HFF-Myc (cell line): ENCODE measurements at regions not wholly inside any gene's neighbourhood (a gene's known extent, or its start where the extent isn't known, plus 50 kb on each side); places are given as distances from the start of the nearest gene placed in this dataset.

Experiments used
- DNase-seq: peaks from one replicate; pipeline ENCODE4 v3.0.0-alpha.2; 2011; ENCODE audit warnings: low read depth; ENCODE audit errors: extremely low read depth
- H3K4me3 ChIP-seq: replicated peaks from 2 replicates; pipeline ENCODE4 v1.5.1; 2011; ENCODE audit warnings: low read depth, mild to moderate bottlenecking, control low read depth, low read length
- TF ChIP-seq, protein P1 (sequence below): IDR thresholded peaks from 2 replicates; pipeline ENCODE4 v1.5.1; 2012; ENCODE audit warnings: mild to moderate bottlenecking, low read depth, low read length, control low read depth; ENCODE audit errors: missing control alignments

DNA sequence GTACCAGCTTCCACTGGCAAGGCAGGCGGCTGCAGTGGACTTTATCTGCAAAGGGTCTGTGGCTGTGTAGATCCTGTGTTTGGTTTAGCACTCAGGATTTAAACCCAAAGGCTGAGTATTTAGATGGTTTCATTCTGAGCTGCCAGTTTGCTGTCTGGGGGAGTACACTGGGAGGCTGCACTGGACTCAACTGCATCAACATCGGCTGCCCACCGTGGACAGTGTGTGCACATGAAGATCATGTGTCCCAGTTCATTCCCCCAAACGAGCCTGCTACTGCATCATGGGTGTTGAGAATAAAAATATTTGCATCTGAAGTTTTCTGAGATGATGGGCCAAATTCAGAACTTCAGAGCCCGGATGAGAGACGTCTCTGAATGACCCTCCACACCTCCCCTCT is 328.6 kb upstream of the SHH start:
- no peak overlapping the region for H3K4me3 ChIP-seq
- TF ChIP-seq, protein P1, sequence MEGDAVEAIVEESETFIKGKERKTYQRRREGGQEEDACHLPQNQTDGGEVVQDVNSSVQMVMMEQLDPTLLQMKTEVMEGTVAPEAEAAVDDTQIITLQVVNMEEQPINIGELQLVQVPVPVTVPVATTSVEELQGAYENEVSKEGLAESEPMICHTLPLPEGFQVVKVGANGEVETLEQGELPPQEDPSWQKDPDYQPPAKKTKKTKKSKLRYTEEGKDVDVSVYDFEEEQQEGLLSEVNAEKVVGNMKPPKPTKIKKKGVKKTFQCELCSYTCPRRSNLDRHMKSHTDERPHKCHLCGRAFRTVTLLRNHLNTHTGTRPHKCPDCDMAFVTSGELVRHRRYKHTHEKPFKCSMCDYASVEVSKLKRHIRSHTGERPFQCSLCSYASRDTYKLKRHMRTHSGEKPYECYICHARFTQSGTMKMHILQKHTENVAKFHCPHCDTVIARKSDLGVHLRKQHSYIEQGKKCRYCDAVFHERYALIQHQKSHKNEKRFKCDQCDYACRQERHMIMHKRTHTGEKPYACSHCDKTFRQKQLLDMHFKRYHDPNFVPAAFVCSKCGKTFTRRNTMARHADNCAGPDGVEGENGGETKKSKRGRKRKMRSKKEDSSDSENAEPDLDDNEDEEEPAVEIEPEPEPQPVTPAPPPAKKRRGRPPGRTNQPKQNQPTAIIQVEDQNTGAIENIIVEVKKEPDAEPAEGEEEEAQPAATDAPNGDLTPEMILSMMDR, result no peak
- no peak for DNase-seq

DNA sequence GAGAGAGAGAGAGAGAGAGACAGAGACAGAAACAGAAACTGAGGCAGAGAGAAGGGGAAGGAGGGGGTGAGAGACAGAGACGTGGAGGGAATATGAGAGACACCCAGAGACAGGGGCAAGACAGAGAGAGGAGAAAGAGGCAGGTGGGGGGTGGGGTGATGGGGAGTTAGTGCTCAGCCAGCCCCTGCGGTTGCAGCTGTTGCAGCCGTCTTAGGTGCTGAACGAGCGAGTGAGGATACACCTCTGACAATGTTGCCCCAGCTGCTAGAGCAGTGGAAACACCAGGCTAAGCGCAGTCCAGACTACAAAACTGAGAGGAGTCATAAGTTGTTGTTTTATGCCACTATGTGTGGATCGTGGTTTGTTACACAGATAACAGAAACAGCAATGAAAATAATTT is 328.2 kb upstream of the SHH start:
- TF ChIP-seq, protein P1, result no peak
- no peak overlapping the region for H3K4me3 ChIP-seq
- DNase-seq, result no peak

DNA sequence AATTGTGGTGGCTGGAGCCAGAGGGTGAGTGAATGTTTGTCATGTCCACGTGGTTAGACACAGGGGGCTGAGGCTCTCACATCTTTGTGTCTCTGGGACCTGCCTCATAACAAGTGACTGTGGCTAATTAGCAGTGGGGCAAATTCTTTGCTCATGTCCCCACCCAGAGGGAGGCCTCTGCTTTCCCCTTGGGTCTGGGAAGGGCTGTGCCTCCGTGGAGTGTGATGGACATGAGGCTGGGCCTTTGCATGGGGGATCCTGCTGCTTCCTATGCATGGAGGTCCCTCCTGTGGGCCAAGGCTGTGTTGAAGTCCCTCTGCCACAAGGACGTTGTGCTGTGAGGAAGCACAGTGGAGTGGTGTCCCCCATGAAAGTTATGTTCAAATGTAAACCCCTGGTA is 327.4 kb upstream of the SHH start:
- H3K4me3 ChIP-seq, result no peak overlapping the region
- TF ChIP-seq, protein P1, result no peak
- no peak for DNase-seq

DNA sequence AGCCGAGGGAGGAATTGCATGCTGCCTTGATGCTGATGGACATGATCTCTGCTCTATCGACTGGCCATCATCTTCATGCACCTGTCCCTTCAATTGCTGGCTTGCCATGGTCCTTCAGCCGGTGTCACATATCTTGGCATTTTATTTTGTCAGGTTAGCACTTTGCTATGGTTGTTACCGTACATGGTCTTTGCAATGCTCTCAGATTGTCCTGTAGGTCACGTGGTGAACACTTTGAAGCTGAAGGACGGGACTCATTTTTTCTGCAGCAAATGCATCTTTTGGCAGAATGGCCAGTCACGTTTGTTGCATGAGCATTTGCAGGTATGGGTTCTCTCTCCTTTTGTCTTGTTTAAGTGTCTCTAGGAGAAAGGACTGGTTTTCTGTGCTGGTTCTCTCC is 326.8 kb upstream of the SHH start:
- TF ChIP-seq, protein P1, result no peak
- no peak for DNase-seq
- no peak overlapping the region for H3K4me3 ChIP-seq

DNA sequence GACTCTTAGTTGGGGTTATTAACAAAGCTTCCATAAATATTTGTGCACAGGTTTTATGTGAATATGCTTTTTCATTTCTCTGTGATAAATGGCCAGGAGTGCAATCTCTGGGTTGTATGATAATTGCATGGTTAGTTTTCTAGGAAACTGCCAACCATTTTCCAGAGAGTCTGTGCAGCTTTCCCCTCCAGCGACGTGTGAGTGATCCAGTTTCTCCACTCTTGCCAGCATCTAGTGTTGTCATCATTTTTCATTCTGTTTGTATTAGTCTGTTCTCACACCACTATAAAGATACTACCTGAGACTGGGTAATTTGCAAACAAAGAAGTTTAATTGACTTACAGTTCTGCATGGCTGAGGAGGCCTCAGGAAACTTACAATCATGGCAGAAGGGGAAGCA is 319.6 kb upstream of the SHH start:
- no peak for DNase-seq
- TF ChIP-seq, protein P1, result no peak
- H3K4me3 ChIP-seq, result no peak overlapping the region

DNA sequence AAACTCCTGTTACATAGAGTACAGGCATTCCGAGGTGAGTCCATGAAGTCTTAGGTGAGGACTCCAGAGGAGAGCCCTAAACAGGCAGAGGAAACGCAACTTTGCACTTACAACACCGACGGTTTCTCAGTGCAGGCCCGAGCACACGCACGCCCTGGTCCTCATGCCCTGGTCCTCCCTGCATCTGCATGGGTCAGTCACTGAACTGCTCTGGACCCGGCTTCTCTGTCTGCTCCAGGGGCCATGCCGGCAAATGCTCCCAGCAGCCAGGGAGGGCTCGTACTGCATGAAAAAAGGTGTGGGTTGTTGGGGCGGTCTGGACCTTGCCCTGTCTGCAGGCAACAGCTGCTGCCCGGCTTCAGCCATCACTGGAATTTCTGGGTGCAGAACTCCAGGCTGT is 317.3 kb upstream of the SHH start:
- TF ChIP-seq, protein P1, result no peak

DNA sequence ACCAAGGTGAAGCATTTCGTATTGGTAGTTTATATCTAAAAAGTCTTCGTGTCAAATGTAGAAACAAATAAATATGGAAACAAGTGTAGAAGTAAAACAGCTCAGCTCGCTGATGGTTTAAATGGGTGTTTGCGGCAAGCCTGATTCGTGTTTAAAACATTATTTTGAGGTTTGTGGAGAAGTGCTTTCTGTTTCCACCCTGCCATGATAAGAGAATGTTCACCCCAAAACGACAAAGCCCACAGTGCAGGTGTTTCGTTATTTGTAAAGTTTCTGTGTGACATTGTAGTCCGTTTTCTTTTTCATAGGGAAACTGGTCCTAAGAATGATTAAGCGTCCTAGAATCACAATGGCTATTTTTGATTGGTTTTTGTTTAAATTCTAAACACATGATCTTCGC is 316.2 kb upstream of the SHH start:
- DNase-seq, result no peak
- no peak overlapping the region for H3K4me3 ChIP-seq
- TF ChIP-seq, protein P1, result no peak

More for the DNA sequence above, 317.3 kb upstream of the SHH start:
- DNase-seq, result no peak
- no peak overlapping the region for H3K4me3 ChIP-seq
